Neural crest cell (in vitro differentiated cells): ENCODE measurements at regions not wholly inside any gene's neighbourhood (a gene's known extent, or its start where the extent isn't known, plus 50 kb on each side); places are given as distances from the start of the nearest gene placed in this dataset.

Experiments
- DNase-seq: peaks from one replicate; pipeline ENCODE4 v3.0.0; 2021; ENCODE audit warnings: low read depth, mixed read lengths, low spot score
- H3K27ac Mint-ChIP-seq: one replicate; pipeline ENCODE4 v1.8.0; 2021; ENCODE audit warnings: mild to moderate bottlenecking, mixed read lengths; ENCODE audit not compliant: unreplicated experiment
- H3K27me3 Mint-ChIP-seq: 2 replicates; pipeline ENCODE4 v1.8.0; 2021; ENCODE audit warnings: low read depth, mild to moderate bottlenecking, mixed read lengths
- H3K36me3 Mint-ChIP-seq: 2 replicates; pipeline ENCODE4 v1.8.0; 2021; ENCODE audit warnings: low read depth, mild to moderate bottlenecking, mixed read lengths
- H3K4me1 Mint-ChIP-seq: 2 replicates; pipeline ENCODE4 v1.8.0; 2021; ENCODE audit warnings: mixed read lengths
- H3K4me3 Mint-ChIP-seq: one replicate; pipeline ENCODE4 v1.8.0; 2021; ENCODE audit warnings: mild to moderate bottlenecking, mixed read lengths
- H3K9me3 Mint-ChIP-seq: 2 replicates; pipeline ENCODE4 v1.8.0; 2021; ENCODE audit warnings: mixed read lengths
- TF ChIP-seq, protein P1 (sequence below): fragments of 200-600 bp; sonication (generic); conservative IDR thresholded peaks from 2 replicates; pipeline ENCODE4 v1.5.0; 2021; ENCODE audit warnings: antibody characterized with exemption, mild to moderate bottlenecking

DNA sequence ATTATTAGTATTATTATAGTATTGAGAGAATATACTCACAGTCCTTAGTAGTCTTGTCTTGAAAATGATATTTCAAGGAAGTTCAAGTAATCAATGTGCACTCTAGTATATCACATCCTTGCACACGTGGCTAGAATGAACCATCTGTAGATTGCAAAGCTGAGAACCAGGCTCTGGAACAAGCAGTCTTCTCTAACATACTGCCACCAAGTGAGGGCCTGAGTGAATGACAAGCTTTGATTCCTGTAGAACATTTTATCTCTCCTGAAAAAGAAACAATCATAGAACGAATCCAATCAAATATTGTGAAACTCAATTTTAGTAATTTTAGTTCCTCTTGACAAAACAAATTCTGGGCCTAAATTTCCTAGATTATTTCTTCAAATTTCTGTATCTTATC is 55.3 kb upstream of the SULT1C3 start:
- no peak for DNase-seq
- peaks cover under 1% of the 10 kb centered on the region for H3K4me1 Mint-ChIP-seq
- TF ChIP-seq, protein P1, sequence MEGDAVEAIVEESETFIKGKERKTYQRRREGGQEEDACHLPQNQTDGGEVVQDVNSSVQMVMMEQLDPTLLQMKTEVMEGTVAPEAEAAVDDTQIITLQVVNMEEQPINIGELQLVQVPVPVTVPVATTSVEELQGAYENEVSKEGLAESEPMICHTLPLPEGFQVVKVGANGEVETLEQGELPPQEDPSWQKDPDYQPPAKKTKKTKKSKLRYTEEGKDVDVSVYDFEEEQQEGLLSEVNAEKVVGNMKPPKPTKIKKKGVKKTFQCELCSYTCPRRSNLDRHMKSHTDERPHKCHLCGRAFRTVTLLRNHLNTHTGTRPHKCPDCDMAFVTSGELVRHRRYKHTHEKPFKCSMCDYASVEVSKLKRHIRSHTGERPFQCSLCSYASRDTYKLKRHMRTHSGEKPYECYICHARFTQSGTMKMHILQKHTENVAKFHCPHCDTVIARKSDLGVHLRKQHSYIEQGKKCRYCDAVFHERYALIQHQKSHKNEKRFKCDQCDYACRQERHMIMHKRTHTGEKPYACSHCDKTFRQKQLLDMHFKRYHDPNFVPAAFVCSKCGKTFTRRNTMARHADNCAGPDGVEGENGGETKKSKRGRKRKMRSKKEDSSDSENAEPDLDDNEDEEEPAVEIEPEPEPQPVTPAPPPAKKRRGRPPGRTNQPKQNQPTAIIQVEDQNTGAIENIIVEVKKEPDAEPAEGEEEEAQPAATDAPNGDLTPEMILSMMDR = peak; percentile 56
- no peak overlapping the region for H3K27ac Mint-ChIP-seq
- H3K4me3 Mint-ChIP-seq = no peak overlapping the region
- H3K27me3 Mint-ChIP-seq = no peaks in the 10 kb centered on the region
- H3K9me3 Mint-ChIP-seq = no peaks in the 10 kb centered on the region
- H3K36me3 Mint-ChIP-seq = no peaks in the 10 kb centered on the region

DNA sequence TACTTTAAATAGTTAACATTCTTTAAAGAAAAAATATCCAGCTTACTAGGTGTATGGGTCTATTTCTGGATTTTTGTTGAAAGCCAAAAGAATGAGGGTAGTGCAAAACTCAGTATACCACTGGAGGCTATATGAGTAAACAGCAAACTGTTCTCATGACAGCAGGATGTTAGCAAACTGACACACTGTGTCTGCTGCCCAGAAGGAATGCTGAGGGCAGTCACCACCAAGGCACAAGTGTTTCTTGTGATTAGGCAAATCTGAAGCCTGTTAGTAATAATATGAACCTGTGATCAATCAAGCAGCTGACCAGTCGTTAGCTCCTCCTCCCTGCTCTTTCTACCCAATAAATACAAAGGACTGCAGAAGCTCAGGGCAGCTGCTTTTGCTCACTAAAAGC is 50.5 kb upstream of the SULT1C3 start:
- Mint-ChIP-seq H3K27ac (no peak overlapping the region), H3K27me3 (no peaks in the 10 kb centered on the region)
- DNase-seq = no peak

More for the DNA sequence above, 50.5 kb upstream of the SULT1C3 start:
- H3K9me3 Mint-ChIP-seq = no peaks in the 10 kb centered on the region
- TF ChIP-seq, protein P1 = no peak
- H3K4me1 Mint-ChIP-seq = peaks cover 14% of the 10 kb centered on the region
- H3K36me3 Mint-ChIP-seq = no peaks in the 10 kb centered on the region
- no peak overlapping the region for H3K4me3 Mint-ChIP-seq
